Hepatocyte (in vitro differentiated cells): ENCODE measurements at regions not wholly inside any gene's neighbourhood (a gene's known extent, or its start where the extent isn't known, plus 50 kb on each side); places are given as distances from the start of the nearest gene placed in this dataset.

ENCODE experiments used
- CTCF ChIP-seq: fragments of 200-600 bp; sonication (generic); IDR thresholded peaks from 2 replicates; pipeline ENCODE4 v1.5.1; 2016; ENCODE audit warnings: antibody characterized with exemption, mild to moderate bottlenecking; ENCODE audit not compliant: poor library complexity
- EZH2 ChIP-seq: fragments of 200-600 bp; sonication (generic); IDR thresholded peaks from 2 replicates; pipeline ENCODE4 v1.6.1; 2016; ENCODE audit warnings: antibody characterized with exemption, mild to moderate bottlenecking, borderline replicate concordance
- EZH2phosphoT487 ChIP-seq: fragments of 200-600 bp; sonication (generic); IDR thresholded peaks from one replicate; pipeline ENCODE4 v1.6.1; 2018; ENCODE audit warnings: antibody characterized with exemption, mild to moderate bottlenecking, low read depth, moderate library complexity; ENCODE audit not compliant: unreplicated experiment, severe bottlenecking

DNA sequence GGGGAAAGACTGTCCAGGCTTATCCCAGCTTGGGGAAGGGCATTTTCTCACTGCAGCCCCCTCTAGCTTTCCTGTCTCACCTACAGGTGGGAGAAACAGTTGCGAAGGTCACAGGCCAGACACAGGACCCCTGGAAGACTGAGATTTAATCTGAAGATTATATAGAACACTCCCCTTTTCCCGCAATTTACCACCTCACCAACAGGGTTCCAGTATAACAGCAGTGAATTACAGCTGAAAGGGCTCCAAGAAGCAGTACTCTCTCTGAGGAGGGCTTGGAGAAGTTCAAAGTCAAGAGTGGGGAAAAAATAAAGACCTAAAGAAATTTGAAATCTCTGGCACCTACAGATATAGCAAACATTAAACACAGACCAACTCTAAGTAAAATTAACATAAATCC lies 111.9 kb downstream of the ANKRD60 start:
- TF ChIP-seq CTCF (no peak), EZH2phosphoT487 (no peak), EZH2 (no peak)
